ENCODE measurements at regions not wholly inside any gene's neighbourhood (a gene's known extent, or its start where the extent isn't known, plus 50 kb on each side); places are given as distances from the start of the nearest gene placed in this dataset.

GRCh38 chrX:47748576-47748975, 88.1 kb upstream of the ZNF81 start:
- TF ChIP-seq CSDC2 (CRISPR knock-in tag; IDR thresholded peaks at IDR 0.05) (no peak), BACH2 (CRISPR knock-in tag; IDR thresholded peaks at IDR 0.05; ENCODE audit: borderline replicate concordance) (no peak), ZNF565 (CRISPR knock-in tag; conservative IDR thresholded peaks at IDR 0.05; ENCODE audit: low read depth) (no peak), SNAI2 (CRISPR knock-in tag; IDR thresholded peaks at IDR 0.05) (no peak), ZC3H10 (CRISPR knock-in tag; IDR thresholded peaks at IDR 0.05) (no peak), PATZ1 (CRISPR knock-in tag; IDR thresholded peaks at IDR 0.05; ENCODE audit: borderline replicate concordance) (no peak), ZFP3 (CRISPR knock-in tag; IDR thresholded peaks at IDR 0.05) (no peak), CSRNP3 (CRISPR knock-in tag; IDR thresholded peaks at IDR 0.05) (no peak), ESRRG (CRISPR knock-in tag; IDR thresholded peaks at IDR 0.05) (no peak), ZFP30 (CRISPR knock-in tag; IDR thresholded peaks at IDR 0.05) (no peak), TOX (CRISPR knock-in tag; IDR thresholded peaks at IDR 0.05; ENCODE audit: borderline replicate concordance) (no peak), POU6F1 (CRISPR knock-in tag; IDR thresholded peaks at IDR 0.05; ENCODE audit: borderline replicate concordance, low read depth) (no peak), TCF4 (CRISPR knock-in tag; IDR thresholded peaks at IDR 0.05; ENCODE audit: borderline replicate concordance) (no peak), OSR1 (CRISPR knock-in tag; IDR thresholded peaks at IDR 0.05) (no peak), ZNF8 (CRISPR knock-in tag; IDR thresholded peaks at IDR 0.05) (no peak), RARB (CRISPR knock-in tag; IDR thresholded peaks at IDR 0.05) (no peak), PPARA (CRISPR knock-in tag; IDR thresholded peaks at IDR 0.05; ENCODE audit: borderline replicate concordance) (no peak), TSHZ2 (CRISPR knock-in tag; IDR thresholded peaks at IDR 0.05) (no peak)
- ATAC-seq, result no peak

- no peak for TF ChIP-seq CREB5 (CRISPR knock-in tag; IDR thresholded peaks at IDR 0.05; ENCODE audit: low read depth)
- TF ChIP-seq RARB (CRISPR knock-in tag; IDR thresholded peaks at IDR 0.05), result no peak
- no peak for TF ChIP-seq ZNF70 (CRISPR knock-in tag; IDR thresholded peaks at IDR 0.05)
- no peak for TF ChIP-seq GLIS3 (CRISPR knock-in tag; IDR thresholded peaks at IDR 0.05)
- TF ChIP-seq TCF4 (CRISPR knock-in tag; IDR thresholded peaks at IDR 0.05; ENCODE audit: borderline replicate concordance), result no peak
- TF ChIP-seq CSDC2 (CRISPR knock-in tag; IDR thresholded peaks at IDR 0.05), result no peak
- no peak for TF ChIP-seq POU6F1 (CRISPR knock-in tag; IDR thresholded peaks at IDR 0.05; ENCODE audit: borderline replicate concordance, low read depth)
- TF ChIP-seq PPARA (CRISPR knock-in tag; IDR thresholded peaks at IDR 0.05; ENCODE audit: borderline replicate concordance), result no peak
- no peak for TF ChIP-seq OSR1 (CRISPR knock-in tag; IDR thresholded peaks at IDR 0.05)
- no peak for TF ChIP-seq ZNF565 (CRISPR knock-in tag; conservative IDR thresholded peaks at IDR 0.05; ENCODE audit: low read depth)
- ATAC-seq, result no peak
Measured at GRCh38 chrX:47746446-47746845, 87.5 kb upstream of the UXT start.
